LNCAP (cell line): ENCODE measurements at regions not wholly inside any gene's neighbourhood (a gene's known extent, or its start where the extent isn't known, plus 50 kb on each side); places are given as distances from the start of the nearest gene placed in this dataset.

Experiments
- TF ChIP-seq, protein P1 (sequence below): fragments of 450-650 bp; IDR thresholded peaks from 2 replicates; pipeline ENCODE4 v1.5.1; 2017; ENCODE audit warnings: mild to moderate bottlenecking

DNA sequence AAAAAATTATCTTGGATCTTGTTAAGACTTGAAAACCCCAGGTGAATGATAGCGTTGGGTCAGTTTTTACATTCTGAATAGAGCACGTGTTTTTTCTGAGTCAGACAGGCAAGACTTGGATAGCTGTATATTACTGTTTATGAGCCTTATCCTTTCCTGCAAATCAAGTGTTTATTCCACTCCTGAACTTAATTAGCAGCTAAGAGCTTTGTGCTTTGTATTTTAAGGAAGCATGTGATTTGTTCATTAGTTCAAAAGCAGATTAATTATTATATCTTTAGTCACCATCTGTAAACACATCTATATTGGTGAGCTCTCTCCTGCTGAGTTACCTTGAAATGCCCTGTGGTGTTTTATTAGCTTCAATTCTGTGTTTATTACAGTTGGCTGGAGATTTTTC is 98.6 kb upstream of the PRPS1L1 start:
- TF ChIP-seq, protein P1, sequence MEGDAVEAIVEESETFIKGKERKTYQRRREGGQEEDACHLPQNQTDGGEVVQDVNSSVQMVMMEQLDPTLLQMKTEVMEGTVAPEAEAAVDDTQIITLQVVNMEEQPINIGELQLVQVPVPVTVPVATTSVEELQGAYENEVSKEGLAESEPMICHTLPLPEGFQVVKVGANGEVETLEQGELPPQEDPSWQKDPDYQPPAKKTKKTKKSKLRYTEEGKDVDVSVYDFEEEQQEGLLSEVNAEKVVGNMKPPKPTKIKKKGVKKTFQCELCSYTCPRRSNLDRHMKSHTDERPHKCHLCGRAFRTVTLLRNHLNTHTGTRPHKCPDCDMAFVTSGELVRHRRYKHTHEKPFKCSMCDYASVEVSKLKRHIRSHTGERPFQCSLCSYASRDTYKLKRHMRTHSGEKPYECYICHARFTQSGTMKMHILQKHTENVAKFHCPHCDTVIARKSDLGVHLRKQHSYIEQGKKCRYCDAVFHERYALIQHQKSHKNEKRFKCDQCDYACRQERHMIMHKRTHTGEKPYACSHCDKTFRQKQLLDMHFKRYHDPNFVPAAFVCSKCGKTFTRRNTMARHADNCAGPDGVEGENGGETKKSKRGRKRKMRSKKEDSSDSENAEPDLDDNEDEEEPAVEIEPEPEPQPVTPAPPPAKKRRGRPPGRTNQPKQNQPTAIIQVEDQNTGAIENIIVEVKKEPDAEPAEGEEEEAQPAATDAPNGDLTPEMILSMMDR: no peak

DNA sequence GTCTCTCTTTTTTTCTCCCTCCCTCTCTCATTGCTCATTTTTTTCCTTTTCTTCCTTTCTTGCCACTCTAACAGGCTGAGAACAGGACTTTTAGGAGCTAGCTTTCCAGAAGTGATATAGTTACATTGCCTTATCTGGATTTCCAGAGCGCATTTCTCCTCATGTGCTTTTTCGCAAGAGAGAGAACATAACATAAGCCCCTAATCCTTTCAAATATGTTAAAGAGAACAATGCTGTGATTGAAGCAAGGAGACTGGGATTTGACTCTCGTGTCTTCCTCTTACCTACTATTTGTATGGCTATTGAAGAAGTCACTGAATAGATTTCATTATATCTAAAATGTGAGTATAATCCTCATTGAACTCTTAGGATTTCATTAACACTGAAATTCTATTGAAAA is 101.2 kb upstream of the PRPS1L1 start:
- TF ChIP-seq, protein P1: no peak

DNA sequence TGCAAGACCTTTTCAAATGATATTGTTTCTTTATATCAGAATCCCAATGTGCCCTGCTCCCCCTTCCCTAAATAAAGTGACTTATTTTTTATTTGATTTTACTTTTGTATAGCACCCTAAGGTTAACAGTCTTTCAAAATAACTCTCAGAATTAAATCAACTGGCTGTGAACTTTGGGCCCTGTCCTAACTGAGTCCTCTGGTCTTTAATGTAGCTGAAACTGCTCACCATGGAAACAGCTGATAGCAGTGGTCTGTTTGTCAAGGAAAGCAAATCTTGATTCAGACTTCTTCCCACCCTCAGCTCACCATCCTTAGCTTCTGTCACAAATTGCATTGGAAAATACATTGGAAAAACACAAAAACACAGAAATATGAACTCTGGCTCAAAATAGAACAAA is 105.2 kb upstream of the PRPS1L1 start:
- TF ChIP-seq, protein P1: no peak

DNA sequence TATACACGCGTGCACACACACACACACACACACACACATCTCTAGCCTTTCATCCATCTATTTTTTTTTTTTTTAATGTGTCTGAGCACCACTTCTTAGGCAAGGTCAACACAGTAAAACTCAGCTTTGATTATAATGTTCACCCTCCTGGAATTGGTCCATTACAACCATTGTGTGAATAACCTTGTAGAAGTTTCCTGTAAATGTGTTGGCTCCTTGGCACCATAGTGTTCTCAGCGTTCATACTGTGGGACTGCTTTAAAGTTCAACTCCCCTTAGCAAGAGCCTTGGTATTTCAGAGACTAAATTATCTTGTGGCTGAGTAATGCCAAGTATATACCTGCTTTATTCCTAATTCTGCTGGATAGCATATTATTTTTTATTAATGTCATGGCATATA is 106.3 kb upstream of the PRPS1L1 start:
- TF ChIP-seq, protein P1: no peak

DNA sequence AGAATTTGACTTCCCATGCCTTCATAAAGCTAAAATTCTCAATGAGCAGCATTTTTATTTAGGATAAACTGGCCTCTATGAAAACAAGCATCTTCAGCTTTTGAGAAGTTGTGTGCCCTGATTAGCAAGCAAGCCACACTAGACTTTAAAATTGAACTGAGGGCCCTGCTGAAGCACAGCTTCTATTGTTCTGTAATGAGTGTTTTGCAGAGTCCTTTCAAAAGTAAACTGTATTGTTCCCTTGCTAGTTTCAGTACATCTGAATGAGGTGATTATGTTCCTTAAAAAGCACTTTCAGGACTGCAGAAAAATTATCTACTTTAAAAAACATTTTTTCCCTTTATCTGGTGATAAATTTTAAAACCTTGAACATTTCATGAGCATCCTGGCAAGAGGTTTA is 113.3 kb upstream of the PRPS1L1 start:
- TF ChIP-seq, protein P1: no peak

DNA sequence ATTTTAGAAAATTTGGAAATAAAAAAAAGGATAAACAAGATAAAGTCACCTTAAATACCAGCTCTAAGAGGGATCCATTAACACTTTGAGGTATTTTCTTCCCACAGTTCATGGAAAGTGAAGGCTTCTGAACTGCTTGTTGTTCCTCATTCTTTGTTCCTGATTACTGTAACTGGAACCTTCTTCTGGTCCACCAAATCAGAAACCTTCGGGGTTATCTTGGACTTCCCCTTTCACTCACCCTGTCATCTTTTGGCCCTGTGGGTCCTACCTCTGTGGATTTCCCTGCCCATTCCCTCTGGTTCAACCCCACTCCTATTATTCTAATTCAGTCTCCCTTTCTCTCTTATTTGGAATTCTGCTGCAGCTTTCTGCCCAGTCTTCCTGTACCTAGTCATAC is 116.5 kb upstream of the PRPS1L1 start:
- TF ChIP-seq, protein P1: no peak

DNA sequence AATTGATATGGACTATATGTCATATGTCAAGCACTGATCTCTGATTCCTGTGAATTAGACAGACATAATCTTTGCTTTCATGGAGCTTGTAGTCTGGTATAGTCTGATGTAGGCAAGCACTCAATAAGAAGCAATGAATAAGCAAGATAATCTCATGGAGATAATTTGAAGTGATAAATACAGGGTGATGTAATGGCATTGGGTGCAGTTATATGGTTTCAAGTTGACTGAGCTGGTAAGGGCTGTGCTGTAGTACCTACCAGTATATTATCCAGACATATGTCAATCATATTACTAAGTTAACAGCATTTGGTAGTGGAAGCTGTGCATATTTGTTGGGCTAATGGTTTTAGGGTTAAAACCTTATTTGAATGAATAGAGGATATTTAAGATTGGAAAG is 117.5 kb upstream of the PRPS1L1 start:
- TF ChIP-seq, protein P1: no peak

DNA sequence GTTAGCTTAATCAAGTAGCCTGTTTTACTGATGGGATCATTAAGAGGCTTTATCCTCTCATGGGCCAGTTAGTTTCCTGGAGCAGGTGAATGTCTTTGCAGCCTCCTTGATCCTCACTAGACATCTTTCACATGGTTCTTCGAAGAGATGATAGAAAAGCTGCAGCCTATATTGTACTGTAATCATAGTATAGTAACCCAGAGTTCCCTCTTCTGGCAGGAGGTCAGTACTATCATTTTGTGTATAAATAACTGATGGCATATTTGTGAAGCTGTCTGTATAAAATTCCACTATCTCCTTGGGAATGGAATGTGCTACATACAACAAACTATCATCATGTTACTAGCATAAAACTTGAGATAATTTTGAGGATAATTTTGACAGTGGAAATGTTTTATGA is 123.8 kb upstream of the PRPS1L1 start:
- TF ChIP-seq, protein P1: no peak
